ENCODE measurements at regions not wholly inside any gene's neighbourhood (a gene's known extent, or its start where the extent isn't known, plus 50 kb on each side); places are given as distances from the start of the nearest gene placed in this dataset.

- DNase-seq = no peak
Observed at GRCh38 chr6:93471281-93471680, 51.9 kb upstream of the EPHA7 start.

Data from fibroblast of skin of right quadriceps (primary cell).